Breast epithelium (tissue), 3 donors: ENCODE measurements at regions not wholly inside any gene's neighbourhood (a gene's known extent, or its start where the extent isn't known, plus 50 kb on each side); places are given as distances from the start of the nearest gene placed in this dataset.

Experiments
- CTCF ChIP-seq, 3 donors: fragments of 450-650 bp; IDR thresholded peaks; one replicate each; pipeline ENCODE4 v1.5.1; 2016 to 2017; ENCODE audit warnings: antibody characterized with exemption in 3 of 3, mild to moderate bottlenecking in 3 of 3, moderate library complexity in 3 of 3
- POLR2A ChIP-seq: fragments of 450-650 bp; IDR thresholded peaks from one replicate; pipeline ENCODE4 v1.6.1; 2016; ENCODE audit warnings: antibody characterized with exemption, mild to moderate bottlenecking, moderate library complexity
- POLR2AphosphoS5 ChIP-seq, 3 donors: sonication (generic); formaldehyde crosslinking; IDR thresholded peaks; one replicate each; pipeline ENCODE4 v1.6.1; 2017; ENCODE audit warnings: antibody characterized with exemption in 3 of 3

GRCh38 chr7:46109437-46109836 lies 188.4 kb upstream of the IGFBP3 start:
- TF ChIP-seq POLR2A, result no peak
- no peak for TF ChIP-seq CTCF (IDR thresholded peaks at IDR 0.05)
- no peak for TF ChIP-seq POLR2AphosphoS5 (IDR thresholded peaks at IDR 0.05)
